GM12873 (cell line): ENCODE measurements at regions not wholly inside any gene's neighbourhood (a gene's known extent, or its start where the extent isn't known, plus 50 kb on each side); places are given as distances from the start of the nearest gene placed in this dataset.

ENCODE experiments used
- TF ChIP-seq, protein P1 (sequence below): IDR thresholded peaks from 2 replicates; pipeline ENCODE4 v1.5.1; 2012; ENCODE audit warnings: low read depth, mild to moderate bottlenecking, moderate library complexity, low read length, control low read depth; ENCODE audit not compliant: insufficient read depth; ENCODE audit errors: missing control alignments

DNA sequence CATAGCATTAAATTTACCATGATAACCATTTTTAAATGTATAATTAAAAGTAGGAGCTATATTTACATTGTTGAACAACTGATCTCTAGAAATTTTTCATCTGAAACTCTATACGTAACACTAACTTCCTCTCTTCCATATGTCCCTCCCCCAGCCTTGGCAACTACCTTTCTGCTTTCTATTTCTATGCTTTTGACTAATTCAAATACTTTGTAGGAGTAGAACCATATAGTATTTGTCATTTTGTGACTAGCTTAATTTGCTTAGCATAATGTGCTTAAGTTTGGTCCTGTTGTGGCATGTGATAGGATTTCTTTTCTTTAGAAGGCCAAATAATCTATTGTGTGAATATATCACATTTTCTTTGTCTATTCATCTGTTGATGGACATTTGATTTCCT is 225.3 kb upstream of the POT1 start:
- TF ChIP-seq, protein P1, sequence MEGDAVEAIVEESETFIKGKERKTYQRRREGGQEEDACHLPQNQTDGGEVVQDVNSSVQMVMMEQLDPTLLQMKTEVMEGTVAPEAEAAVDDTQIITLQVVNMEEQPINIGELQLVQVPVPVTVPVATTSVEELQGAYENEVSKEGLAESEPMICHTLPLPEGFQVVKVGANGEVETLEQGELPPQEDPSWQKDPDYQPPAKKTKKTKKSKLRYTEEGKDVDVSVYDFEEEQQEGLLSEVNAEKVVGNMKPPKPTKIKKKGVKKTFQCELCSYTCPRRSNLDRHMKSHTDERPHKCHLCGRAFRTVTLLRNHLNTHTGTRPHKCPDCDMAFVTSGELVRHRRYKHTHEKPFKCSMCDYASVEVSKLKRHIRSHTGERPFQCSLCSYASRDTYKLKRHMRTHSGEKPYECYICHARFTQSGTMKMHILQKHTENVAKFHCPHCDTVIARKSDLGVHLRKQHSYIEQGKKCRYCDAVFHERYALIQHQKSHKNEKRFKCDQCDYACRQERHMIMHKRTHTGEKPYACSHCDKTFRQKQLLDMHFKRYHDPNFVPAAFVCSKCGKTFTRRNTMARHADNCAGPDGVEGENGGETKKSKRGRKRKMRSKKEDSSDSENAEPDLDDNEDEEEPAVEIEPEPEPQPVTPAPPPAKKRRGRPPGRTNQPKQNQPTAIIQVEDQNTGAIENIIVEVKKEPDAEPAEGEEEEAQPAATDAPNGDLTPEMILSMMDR, result no peak

DNA sequence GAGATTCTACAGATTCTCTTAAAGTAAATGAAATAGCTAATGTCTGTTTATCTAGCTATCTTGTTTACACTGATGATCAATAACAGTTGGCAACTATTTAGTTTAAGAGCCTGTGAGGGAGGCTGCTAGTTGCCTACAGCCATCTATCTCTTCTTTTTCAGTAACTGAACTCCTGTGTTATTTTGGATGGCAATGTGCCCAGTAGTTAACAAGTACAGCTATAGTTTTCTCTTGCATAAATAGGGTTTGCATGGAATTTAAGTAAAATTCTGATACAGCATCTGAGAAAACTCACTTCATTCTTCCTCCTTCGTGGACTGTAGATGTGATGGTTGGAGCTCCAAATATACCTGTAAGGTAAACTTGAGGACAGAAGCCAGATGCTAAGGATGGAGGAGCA is 219.5 kb upstream of the POT1 start:
- TF ChIP-seq, protein P1, result no peak

DNA sequence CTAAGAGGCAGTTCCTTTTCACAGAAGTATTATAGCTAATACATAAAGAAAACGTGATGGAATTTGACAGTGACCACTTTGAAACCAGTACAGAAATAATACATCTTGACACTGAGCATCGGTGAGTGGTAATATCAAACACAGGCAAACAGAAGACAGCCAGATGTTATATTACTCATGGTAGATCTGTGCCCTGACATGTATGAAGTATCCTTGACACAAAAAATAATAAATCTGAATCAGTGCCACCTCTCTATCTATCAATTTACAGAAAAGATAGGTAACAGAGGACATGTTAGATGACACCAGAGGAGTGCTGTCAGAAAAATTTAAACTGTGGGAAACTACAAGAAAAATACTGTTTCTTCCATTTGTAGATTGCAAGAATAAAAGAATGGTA is 217.4 kb upstream of the POT1 start:
- TF ChIP-seq, protein P1, result no peak

DNA sequence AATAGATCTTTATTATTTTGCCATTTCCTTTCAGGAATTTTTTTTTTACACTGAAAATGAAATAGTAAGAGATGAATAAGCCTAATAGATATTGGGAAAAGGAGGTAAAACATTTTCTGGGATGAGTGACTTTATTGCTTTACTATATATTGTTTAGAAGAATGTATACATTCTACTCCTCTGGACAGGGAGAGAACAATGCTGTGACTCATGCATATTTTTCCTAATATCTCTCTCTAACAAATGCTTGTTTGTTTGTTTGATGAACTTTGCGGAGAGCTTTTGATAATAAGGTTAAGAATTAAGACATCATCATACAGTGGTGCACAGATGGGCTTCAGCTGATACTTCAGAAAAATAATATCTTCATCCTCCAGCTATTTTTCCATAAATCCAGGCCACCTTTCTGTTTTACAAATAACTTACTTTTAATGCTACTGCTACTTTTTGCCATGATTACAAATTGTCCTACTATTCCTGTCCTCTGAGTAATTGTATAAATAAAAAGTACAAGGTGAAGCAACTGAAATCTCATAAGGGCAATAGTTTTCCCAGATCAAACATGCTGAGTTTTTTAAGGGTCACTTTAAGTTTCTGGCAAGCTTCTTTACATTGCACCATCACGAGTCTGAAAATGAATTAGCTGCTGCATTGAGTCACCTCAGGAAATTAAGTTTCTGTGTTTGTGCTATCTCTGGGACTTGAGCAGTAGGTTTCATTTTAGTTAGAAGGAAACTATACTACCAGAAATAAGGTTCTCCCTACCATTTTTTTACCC is 207.3 kb upstream of the POT1 start:
- TF ChIP-seq, protein P1, result no peak

DNA sequence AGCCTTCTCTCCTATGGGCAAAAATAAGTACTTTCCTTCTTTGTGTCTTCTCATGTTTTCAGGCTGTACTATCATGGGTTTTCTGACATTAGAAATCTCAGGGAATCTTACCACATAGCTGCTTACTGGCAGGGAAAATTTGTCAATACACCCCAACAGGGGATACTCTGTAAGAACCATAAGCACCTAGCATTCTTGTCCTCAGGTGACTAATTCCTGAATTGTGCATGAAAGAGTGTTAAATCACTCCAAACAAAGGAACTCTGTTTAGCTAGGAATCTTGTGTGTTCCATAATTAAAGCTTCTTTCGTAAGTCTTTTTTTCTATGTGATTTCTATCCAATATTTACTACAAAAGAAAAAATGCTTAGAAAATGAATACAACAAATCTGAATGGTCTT is 206.7 kb upstream of the POT1 start:
- TF ChIP-seq, protein P1, result no peak

DNA sequence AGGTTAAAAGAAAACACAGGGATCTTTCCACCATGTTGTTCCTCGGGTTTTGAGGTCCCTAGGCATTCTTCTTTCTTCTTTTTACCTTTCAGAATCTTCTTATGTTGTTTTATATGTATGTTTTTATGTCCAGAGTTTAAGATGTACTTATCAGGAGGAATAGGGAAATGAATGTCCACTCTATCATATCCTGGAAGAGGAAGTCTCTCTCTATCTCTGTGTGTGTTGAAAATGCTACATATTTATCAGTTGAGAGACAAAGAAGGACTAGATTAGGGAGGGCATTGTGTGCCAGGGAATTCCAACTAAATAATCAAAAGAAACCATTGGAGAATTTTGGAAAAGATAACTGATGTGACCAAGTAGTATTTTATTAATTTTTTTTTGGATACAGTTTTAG is 200.5 kb upstream of the POT1 start:
- TF ChIP-seq, protein P1, result no peak

DNA sequence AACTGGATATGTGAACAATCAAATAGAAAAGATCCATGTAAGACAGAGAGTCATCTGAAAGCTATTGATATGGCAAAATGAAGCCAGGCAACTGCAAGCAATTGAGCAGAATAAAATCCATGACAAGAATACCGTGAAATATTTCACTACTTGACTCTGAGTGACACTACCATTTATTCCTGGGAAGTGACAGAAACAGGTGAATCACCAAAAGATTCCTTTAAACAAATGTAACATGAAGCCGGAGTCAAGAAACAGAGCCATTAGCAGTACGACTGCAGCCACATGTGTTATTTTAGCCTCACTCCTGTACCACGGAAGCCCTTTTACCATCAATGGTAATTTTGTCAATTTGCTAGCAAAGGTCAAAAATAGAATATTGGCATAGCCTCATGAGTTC is 197.7 kb upstream of the POT1 start:
- TF ChIP-seq, protein P1, result no peak
